ENCODE measurements at regions not wholly inside any gene's neighbourhood (a gene's known extent, or its start where the extent isn't known, plus 50 kb on each side); places are given as distances from the start of the nearest gene placed in this dataset.

- DNase-seq (ENCODE audit: low read depth): no peak
- no peak for TF ChIP-seq CTCF (conservative IDR thresholded peaks at IDR 0.05; ENCODE audit: control insufficient read depth, insufficient read depth, low read depth, low read length)
- no peak overlapping the region for H3K4me3 ChIP-seq (ENCODE audit: control insufficient read depth, low read depth, low read length)
These were observed 154.6 kb upstream of the EEPD1 start for GRCh38 chr7:35998481-35998880.

- no peak overlapping the region for H3K4me3 ChIP-seq (ENCODE audit: control insufficient read depth, low read depth, low read length)
- peak; percentile 31 for DNase-seq (ENCODE audit: low read depth)
- no peak for TF ChIP-seq CTCF (conservative IDR thresholded peaks at IDR 0.05; ENCODE audit: control insufficient read depth, insufficient read depth, low read depth, low read length)
These were observed 151.5 kb upstream of the EEPD1 start for GRCh38 chr7:36001546-36001945.

- no peak for TF ChIP-seq CTCF (conservative IDR thresholded peaks at IDR 0.05; ENCODE audit: control insufficient read depth, insufficient read depth, low read depth, low read length)
- no peak for DNase-seq (ENCODE audit: low read depth)
- H3K4me3 ChIP-seq (ENCODE audit: control insufficient read depth, low read depth, low read length): no peak overlapping the region
These were observed 150.2 kb upstream of the EEPD1 start for GRCh38 chr7:36002900-36003299.

GRCh38 chr7:36003343-36003742 is 149.7 kb upstream of the EEPD1 start:
- DNase-seq (ENCODE audit: low read depth): no peak
- TF ChIP-seq CTCF (conservative IDR thresholded peaks at IDR 0.05; ENCODE audit: control insufficient read depth, insufficient read depth, low read depth, low read length): no peak

GRCh38 chr7:36005293-36005692 is 147.8 kb upstream of the EEPD1 start:
- no peak for TF ChIP-seq CTCF (conservative IDR thresholded peaks at IDR 0.05; ENCODE audit: control insufficient read depth, insufficient read depth, low read depth, low read length)
- DNase-seq (ENCODE audit: low read depth): no peak
- no peak overlapping the region for H3K4me3 ChIP-seq (ENCODE audit: control insufficient read depth, low read depth, low read length)

More at GRCh38 chr7:36003343-36003742, 149.7 kb upstream of the EEPD1 start:
- H3K4me3 ChIP-seq (ENCODE audit: control insufficient read depth, low read depth, low read length): no peak overlapping the region

GRCh38 chr7:36005876-36006275 is 147.2 kb upstream of the EEPD1 start:
- H3K4me3 ChIP-seq (ENCODE audit: control insufficient read depth, low read depth, low read length): no peak overlapping the region
- no peak for DNase-seq (ENCODE audit: low read depth)
- no peak for TF ChIP-seq CTCF (conservative IDR thresholded peaks at IDR 0.05; ENCODE audit: control insufficient read depth, insufficient read depth, low read depth, low read length)

GRCh38 chr7:36006636-36007229 is 146.3 kb upstream of the EEPD1 start:
- TF ChIP-seq CTCF (conservative IDR thresholded peaks at IDR 0.05; ENCODE audit: control insufficient read depth, insufficient read depth, low read depth, low read length): no peak
- no peak overlapping the region for H3K4me3 ChIP-seq (ENCODE audit: control insufficient read depth, low read depth, low read length)
- DNase-seq (ENCODE audit: low read depth): no peak
